NCI-H146 (cell line): ENCODE measurements at regions not wholly inside any gene's neighbourhood (a gene's known extent, or its start where the extent isn't known, plus 50 kb on each side); places are given as distances from the start of the nearest gene placed in this dataset.

Experiments used
- DNase-seq: peaks from one replicate; lab custom pipeline; 2025; lab: John Stamatoyannopoulos, UW

GRCh38 chr17:73785496-73785895, 141.3 kb upstream of the SDK2 start:
- no peak for DNase-seq

- DNase-seq, result peak; percentile 85
Measured at GRCh38 chr17:73785958-73786743, 141.9 kb upstream of the SDK2 start.

GRCh38 chr17:73787076-73788059, 143.1 kb upstream of the SDK2 start:
- no peak for DNase-seq

DNA sequence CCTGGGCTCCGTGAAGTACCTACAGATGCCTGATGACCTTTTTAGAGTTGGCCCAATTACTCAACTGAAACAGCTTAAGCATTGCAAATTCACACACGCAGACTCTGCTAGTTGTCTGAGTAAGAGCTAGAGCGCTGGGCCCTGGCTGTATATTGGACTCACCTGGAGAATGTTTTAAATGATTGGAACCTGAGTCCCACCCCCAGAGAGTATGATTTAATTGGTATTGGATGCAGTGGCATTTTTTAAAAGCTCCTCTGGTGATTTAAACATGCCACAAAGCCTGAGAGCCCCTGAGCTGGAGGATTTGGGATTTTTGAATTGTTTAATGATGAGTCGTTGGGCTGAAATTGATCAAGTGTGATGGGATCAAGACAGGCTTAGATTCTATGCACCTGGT, 143.9 kb upstream of the SDK2 start:
- DNase-seq, result no peak

GRCh38 chr17:73791121-73791520, 146.9 kb upstream of the SDK2 start:
- no peak for DNase-seq

DNA sequence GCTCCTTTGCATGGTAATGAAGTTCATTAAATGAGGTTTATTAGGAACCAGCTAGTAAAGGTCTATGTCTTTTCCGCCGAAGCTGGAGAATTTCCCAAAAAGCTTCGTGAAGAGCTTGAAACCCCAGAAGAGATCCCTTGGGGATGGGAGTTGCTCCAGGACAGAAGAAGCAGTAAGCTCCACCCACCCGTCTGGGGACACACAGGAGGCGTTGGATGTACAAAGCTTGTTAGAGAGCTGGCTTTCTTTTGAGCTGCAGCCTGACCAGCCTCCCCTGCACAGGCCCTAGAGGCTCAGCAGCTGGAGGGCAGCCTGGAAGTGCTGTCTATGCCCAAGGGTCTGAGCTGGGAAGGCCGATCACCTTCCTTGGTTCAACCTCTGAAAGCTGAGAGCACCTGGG, 147.4 kb upstream of the SDK2 start:
- no peak for DNase-seq

DNA sequence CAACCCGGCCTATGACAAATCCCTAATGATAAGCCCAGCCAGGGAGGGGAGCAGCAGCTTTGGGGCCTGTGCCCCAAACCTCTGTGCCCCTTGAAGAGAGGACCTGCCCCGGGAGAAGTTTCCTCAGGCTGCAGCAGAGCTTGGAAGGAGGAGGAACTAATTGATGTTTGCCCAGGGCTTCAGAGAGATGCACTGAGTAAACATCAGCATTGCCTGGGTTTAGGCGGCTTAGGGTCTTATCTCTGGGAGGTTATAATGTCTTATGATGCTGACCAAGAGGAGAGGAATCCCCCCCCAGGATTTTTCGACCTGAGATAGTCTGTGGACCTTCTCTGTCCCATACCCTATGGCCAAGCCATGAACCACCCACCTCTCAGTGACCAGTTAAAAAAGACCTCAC, 148.7 kb upstream of the SDK2 start:
- DNase-seq, result no peak

DNA sequence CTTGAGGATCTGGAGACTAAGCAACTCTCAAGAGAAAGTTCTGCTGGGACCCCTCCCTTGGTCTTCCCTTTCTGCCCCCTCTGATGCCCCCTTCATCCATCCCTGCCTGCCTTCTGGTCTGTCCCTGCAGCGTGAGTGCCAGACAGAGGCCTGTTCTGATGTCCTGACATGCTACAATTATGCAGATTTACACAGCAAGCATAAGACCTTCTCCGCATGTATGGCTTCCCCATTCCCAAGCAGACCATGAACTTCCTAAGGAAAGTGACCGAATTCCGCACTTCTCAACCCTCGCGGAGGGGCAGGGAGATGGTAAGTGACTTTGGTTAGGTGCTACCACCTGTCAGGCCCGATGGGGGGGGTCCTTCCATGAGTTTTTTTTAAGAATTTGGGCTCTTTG, 150.1 kb upstream of the SDK2 start:
- no peak for DNase-seq

DNA sequence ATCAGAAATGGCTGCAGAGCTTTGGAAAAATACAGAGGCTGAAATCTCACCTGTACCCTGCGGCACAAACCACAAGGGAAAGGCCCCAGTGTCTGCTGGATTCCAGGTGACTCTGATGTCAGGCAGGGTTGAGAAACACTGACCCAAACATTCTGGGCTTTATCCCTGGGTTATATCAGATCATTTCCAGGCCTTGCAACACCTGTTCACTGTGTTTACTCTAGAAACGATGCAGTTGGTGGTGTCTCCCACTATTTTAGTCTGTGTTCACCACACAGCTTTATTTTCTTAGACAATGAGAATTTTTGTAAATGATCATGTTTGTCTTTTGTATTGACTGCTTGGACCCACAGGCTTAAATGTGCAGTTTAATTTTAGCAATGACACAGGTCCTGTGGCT, 151.5 kb upstream of the SDK2 start:
- DNase-seq, result peak; percentile 89

- DNase-seq, result no peak
Measured at GRCh38 chr17:73797594-73798110, 153.4 kb upstream of the SDK2 start.

DNA sequence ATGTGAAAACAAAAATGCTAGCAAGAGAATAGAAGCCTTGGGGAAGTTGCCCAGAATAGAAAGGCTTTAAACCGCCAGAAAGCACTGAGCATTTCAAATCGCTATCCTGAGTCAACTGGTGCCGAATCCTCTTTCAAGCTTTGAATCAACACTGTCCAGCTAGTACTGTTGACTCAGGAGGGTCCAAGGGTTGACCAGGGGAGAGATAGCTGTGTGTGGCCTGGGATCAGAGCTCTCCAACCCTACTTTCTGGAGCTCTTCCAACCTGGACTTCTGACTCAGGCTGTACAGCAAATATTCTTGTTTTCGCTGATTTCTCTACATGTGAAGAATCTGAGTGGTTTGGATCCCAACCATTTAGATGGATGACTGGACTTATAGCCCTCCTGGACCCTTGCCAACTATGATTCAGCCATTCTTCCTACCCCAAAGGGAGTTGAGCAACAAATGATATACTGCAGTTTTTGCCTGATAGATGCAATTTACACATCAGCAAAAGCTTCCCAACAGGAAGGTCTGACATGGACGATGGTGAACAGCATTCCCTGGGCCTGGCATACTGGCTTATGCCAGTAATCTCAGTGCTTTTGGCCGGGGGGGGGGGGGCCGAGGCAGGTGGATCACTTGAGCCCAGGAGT, 154.0 kb upstream of the SDK2 start:
- peak; percentile 64 for DNase-seq

DNA sequence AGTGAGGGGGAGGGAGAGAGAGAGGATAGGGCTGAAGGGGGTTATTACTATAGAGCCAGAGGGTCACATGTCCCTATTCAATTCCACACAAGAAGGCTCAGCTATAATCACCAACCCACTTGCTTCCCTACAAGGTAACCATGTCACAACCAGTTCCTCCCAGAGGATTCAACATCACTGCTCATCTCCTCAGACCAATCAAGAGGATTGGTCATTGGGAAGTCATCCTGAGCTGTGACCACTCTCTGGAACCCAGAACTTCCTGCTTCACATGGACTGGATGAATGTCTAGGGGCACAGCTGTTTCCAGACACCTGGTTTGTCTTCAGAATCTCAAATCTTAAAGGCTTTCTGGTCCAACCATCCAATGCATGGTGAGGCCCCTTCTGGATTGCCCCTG, 154.9 kb upstream of the SDK2 start:
- DNase-seq, result no peak

DNA sequence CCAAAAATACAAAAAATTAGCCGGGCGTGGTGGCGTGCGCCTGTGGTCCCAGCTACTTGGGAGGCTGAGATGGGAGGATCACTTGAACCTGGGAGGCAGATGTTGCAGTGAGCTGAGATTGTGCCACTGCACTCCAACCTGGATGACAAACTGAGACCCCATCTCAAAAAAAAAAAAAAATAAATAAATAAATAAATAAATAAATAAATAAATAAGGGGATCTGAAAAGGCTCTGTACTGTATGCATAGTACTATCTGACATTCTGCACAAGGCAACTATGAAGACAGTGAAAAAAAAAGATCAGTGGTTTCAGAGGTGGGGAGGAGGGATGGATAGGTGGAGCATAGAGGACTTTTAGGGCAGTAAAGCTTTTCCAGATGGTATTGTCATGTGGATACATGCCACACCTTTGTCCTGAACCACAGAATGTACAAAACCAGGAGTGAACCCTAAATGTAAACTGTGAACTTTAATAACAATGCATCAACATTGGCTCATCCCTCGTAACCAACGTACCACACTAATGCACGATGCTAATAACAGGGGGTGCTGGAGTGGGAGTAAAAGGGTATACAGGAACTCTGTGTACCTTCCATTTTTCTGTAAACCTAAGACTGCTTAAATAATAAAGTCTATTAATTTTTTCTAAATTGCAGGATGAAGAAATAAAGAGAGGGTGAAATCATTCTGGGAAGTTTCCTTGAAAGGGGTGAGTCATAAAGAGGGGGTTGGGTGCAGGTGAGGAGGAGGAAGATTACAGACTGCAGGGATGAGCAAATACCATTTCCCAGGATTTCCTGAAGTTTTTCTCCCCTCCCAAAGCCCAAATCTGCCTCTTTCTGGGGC, 155.8 kb upstream of the SDK2 start:
- no peak for DNase-seq

DNA sequence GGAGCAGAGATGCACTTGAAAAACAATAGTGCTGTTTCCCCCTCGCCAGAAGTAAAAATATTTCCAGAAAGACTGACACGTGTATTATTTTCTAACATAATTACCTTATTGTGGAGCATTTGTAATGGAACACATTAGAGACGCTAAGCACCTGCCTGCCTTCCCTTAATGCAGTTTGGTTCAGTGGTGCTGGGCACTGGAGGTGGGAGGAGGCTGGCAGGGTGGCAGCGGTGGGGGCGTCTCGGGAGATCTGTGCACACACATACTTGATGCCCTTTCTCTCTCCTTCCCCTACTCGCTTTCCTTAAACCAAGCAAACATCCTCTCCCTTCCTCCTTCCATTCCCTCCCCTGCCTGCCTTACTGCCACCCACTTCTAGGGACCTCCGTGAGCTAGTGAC, 156.6 kb upstream of the SDK2 start:
- no peak for DNase-seq

GRCh38 chr17:73801455-73802100, 157.3 kb upstream of the SDK2 start:
- no peak for DNase-seq

- peak; percentile 62 for DNase-seq
Measured at GRCh38 chr17:73802314-73802713, 158.1 kb upstream of the SDK2 start.

DNA sequence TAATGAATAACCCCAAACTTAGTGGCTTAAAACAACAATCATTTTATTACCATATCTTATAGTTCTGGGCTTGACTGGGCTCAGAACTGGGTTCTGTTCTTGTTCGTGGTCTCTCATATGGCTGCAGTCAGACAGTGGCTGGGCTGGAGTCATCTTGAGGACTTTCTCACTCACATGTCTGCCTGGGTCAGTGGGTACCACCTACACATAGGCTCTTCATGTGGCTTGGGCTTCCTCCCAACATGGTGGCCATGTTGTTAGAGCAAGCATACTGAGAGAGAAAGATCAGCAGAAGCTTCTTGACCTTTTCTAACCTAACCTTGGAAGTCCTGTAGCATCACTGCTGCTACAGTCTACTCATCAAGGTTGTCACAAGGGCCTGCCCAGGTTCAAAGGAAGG, 158.6 kb upstream of the SDK2 start:
- DNase-seq, result no peak

DNA sequence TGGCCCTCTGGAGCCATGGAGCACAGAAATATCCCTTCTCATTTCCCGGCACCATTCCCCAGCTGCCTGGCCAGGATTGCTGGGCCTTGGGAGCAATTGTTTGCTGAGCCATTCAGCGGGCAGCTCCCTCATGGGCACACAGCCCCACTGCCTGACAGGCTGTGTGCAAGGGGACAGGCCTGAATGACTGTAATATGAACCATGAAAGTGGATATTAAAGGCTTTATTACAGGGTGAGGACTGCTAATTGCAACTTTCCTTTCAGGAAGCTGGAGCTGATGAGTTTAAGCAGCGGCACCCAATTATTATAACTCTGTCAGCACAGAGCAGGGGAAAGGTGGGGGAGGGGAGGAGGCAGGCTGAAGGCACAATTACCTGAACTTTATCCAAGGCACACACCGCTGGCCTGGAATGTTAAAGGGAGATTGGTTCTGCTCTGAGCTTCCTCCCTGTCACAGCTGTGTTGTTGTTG, 159.8 kb upstream of the SDK2 start:
- peak; percentile 71 for DNase-seq

GRCh38 chr17:73806768-73807167, 162.5 kb upstream of the SDK2 start:
- no peak for DNase-seq

GRCh38 chr17:73813201-73813600, 169.0 kb upstream of the SDK2 start:
- no peak for DNase-seq

- no peak for DNase-seq
Measured at GRCh38 chr17:73814075-73814474, 169.8 kb upstream of the SDK2 start.
